Neural cell (in vitro differentiated cells): ENCODE measurements at regions not wholly inside any gene's neighbourhood (a gene's known extent, or its start where the extent isn't known, plus 50 kb on each side); places are given as distances from the start of the nearest gene placed in this dataset.
"Not testable (repeated sequence)": the region's sequence is repeated elsewhere in the genome, so short reads cannot be mapped to it uniquely, and the experiment has no call there.

Source experiments
- CTCF ChIP-seq: fragments of 450-650 bp; IDR thresholded peaks from 2 replicates; pipeline ENCODE4 v1.5.1; 2014; ENCODE audit warnings: antibody characterized with exemption, mild to moderate bottlenecking, moderate library complexity; ENCODE audit not compliant: poor library complexity, severe bottlenecking
- EP300 ChIP-seq: fragments of 450-650 bp; conservative IDR thresholded peaks from 2 replicates; pipeline ENCODE4 v1.6.1; 2014; ENCODE audit warnings: antibody characterized with exemption, mild to moderate bottlenecking, moderate library complexity; ENCODE audit not compliant: poor library complexity, severe bottlenecking
- EZH2 ChIP-seq: fragments of 200-600, 300-800 bp; shearing (Covaris generic), sonication (generic); IDR thresholded peaks from 2 replicates; pipeline ENCODE4 v1.6.1; 2014; ENCODE audit warnings: antibody characterized with exemption, low read length, borderline replicate concordance, mild to moderate bottlenecking; ENCODE audit not compliant: insufficient read depth, poor library complexity, severe bottlenecking
- MXI1 ChIP-seq: fragments of 450-650 bp; conservative IDR thresholded peaks from 2 replicates; pipeline ENCODE4 v1.6.1; 2014; ENCODE audit warnings: antibody characterized with exemption, mild to moderate bottlenecking; ENCODE audit not compliant: poor library complexity, severe bottlenecking
- POLR2AphosphoS5 ChIP-seq: IDR thresholded peaks from 2 replicates; pipeline ENCODE4 v1.6.1; 2012
- RAD21 ChIP-seq: fragments of 450-650 bp; conservative IDR thresholded peaks from 2 replicates; pipeline ENCODE4 v1.6.1; 2014; ENCODE audit warnings: antibody characterized with exemption, mild to moderate bottlenecking, moderate library complexity
- REST ChIP-seq: IDR thresholded peaks from 2 replicates; pipeline ENCODE4 v1.6.1; 2012; ENCODE audit warnings: borderline replicate concordance
- SMC3 ChIP-seq: fragments of 450-650 bp; conservative IDR thresholded peaks from 2 replicates; pipeline ENCODE4 v1.6.1; 2014; ENCODE audit warnings: antibody characterized with exemption, mild to moderate bottlenecking, moderate library complexity; ENCODE audit not compliant: poor library complexity
- TAF1 ChIP-seq: IDR thresholded peaks from 2 replicates; pipeline ENCODE4 v1.6.1; 2012; ENCODE audit warnings: low read depth

- TF ChIP-seq EZH2, EP300, SMC3, POLR2AphosphoS5, CTCF, REST, RAD21, MXI1, TAF1: not testable (repeated sequence)
Observed at GRCh38 chr11:49750447-49750846, 201.7 kb upstream of the OR4C13 start.
